ENCODE measurements at regions not wholly inside any gene's neighbourhood (a gene's known extent, or its start where the extent isn't known, plus 50 kb on each side); places are given as distances from the start of the nearest gene placed in this dataset.

DNA sequence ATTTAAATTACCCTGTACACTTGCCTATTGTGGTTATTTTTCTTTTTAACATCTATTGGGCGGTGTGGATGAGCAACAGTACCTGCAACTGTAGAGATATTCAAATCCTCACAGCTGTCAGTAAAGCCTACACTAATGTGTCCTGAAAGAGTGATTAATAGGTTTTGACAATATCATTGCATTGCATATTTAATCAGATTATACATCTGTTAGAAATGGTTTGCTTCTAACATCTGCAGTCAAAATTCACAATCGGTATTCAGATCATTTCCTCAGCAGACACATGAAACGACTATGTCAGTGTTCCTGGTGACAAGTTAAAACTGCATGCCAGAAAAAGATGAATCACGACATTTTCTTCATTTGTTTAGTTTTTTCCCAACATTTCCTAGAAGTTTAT is 254.6 kb upstream of the EPHA5 start:
- no peak for DNase-seq
- H3K36me3 Mint-ChIP-seq, result no peaks in the 10 kb centered on the region
- CTCF ChIA-PET, result no interaction called here
- H3K27me3 Mint-ChIP-seq, result no peaks in the 10 kb centered on the region
- no peaks in the 10 kb centered on the region for H3K4me1 Mint-ChIP-seq
- H3K4me3 Mint-ChIP-seq, result no peak overlapping the region
- no peak overlapping the region for H3K27ac Mint-ChIP-seq
- peaks cover 1% of the 10 kb centered on the region for H3K9me3 Mint-ChIP-seq

GRCh38 chr4:65923616-65924015 is 253.3 kb upstream of the EPHA5 start:
- DNase-seq, result no peak
- H3K4me3 Mint-ChIP-seq, result no peak overlapping the region
- no peaks in the 10 kb centered on the region for H3K27me3 Mint-ChIP-seq
- H3K27ac Mint-ChIP-seq, result no peak overlapping the region
- no peaks in the 10 kb centered on the region for H3K4me1 Mint-ChIP-seq
- H3K36me3 Mint-ChIP-seq, result no peaks in the 10 kb centered on the region
- H3K9me3 Mint-ChIP-seq, result peaks cover 1% of the 10 kb centered on the region
- CTCF ChIA-PET, result no interaction called here

GRCh38 chr4:65921180-65921579 is 250.9 kb upstream of the EPHA5 start:
- Mint-ChIP-seq H3K27ac (no peak overlapping the region), H3K4me1 (no peaks in the 10 kb centered on the region), H3K36me3 (no peaks in the 10 kb centered on the region), H3K27me3 (no peaks in the 10 kb centered on the region), H3K4me3 (no peak overlapping the region), H3K9me3 (peaks cover 4% of the 10 kb centered on the region)
- no peak for DNase-seq
- CTCF ChIA-PET, result no interaction called here

- Mint-ChIP-seq H3K27ac (no peak overlapping the region), H3K36me3 (no peaks in the 10 kb centered on the region), H3K4me3 (no peak overlapping the region), H3K4me1 (no peaks in the 10 kb centered on the region), H3K27me3 (no peaks in the 10 kb centered on the region), H3K9me3 (peaks cover 4% of the 10 kb centered on the region)
- CTCF ChIA-PET, result no interaction called here
- DNase-seq, result no peak
Measured at GRCh38 chr4:65918872-65919271, 248.6 kb upstream of the EPHA5 start.

DNA sequence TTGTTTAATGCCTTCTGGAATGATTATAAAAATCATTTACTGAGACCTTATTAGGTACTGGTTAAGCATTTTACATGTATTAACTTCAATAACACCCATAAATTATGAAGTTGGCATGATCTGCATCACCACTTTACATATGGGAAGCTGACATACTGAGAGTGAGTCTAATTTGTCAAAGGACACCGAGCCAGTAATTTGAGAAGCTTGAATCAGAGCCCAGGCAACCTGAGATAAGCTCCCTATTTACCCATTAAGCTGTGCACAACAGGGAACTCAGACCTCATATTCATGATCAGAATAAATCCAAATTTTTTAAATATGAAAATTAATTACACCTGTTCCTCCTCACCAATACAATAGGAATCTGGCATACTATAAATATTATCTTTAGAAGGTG is 247.9 kb upstream of the EPHA5 start:
- no peaks in the 10 kb centered on the region for H3K4me1 Mint-ChIP-seq
- no peak for DNase-seq

DNA sequence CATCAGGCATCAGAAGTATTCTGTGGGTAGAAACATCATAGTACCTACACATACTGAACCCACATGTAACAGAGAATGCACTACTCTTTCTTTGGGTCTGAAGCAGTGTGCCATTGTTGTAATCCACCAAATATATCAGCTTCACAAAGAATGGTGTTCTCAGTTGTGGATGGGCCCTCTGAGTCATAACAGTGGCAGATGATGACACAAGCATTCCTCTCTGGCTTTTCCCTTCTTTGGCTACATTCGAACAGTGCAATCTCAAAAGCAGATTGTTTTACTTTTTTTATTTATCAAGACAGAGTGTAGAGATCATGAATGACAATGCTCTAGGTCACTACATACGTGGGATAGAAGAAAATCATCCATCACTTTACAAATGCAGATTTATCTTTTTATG is 247.2 kb upstream of the EPHA5 start:
- Mint-ChIP-seq H3K36me3 (no peaks in the 10 kb centered on the region), H3K4me1 (no peaks in the 10 kb centered on the region)
- CTCF ChIA-PET, result no interaction called here

More for the DNA sequence above, 247.9 kb upstream of the EPHA5 start:
- CTCF ChIA-PET, result no interaction called here
- Mint-ChIP-seq H3K36me3 (no peaks in the 10 kb centered on the region), H3K27me3 (no peaks in the 10 kb centered on the region), H3K4me3 (no peak overlapping the region), H3K27ac (no peak overlapping the region), H3K9me3 (peaks cover 4% of the 10 kb centered on the region)

GRCh38 chr4:65911720-65912119 is 241.4 kb upstream of the EPHA5 start:
- H3K4me1 Mint-ChIP-seq, result no peaks in the 10 kb centered on the region
- H3K4me3 Mint-ChIP-seq, result no peak overlapping the region
- no peaks in the 10 kb centered on the region for H3K27me3 Mint-ChIP-seq
- no peaks in the 10 kb centered on the region for H3K9me3 Mint-ChIP-seq
- no peak for DNase-seq
- H3K27ac Mint-ChIP-seq, result no peak overlapping the region
- H3K36me3 Mint-ChIP-seq, result no peaks in the 10 kb centered on the region
- CTCF ChIA-PET, result no interaction called here

More for the DNA sequence above, 247.2 kb upstream of the EPHA5 start:
- Mint-ChIP-seq H3K27me3 (no peaks in the 10 kb centered on the region), H3K4me3 (no peak overlapping the region), H3K9me3 (peaks cover 4% of the 10 kb centered on the region), H3K27ac (no peak overlapping the region)
- no peak for DNase-seq

DNA sequence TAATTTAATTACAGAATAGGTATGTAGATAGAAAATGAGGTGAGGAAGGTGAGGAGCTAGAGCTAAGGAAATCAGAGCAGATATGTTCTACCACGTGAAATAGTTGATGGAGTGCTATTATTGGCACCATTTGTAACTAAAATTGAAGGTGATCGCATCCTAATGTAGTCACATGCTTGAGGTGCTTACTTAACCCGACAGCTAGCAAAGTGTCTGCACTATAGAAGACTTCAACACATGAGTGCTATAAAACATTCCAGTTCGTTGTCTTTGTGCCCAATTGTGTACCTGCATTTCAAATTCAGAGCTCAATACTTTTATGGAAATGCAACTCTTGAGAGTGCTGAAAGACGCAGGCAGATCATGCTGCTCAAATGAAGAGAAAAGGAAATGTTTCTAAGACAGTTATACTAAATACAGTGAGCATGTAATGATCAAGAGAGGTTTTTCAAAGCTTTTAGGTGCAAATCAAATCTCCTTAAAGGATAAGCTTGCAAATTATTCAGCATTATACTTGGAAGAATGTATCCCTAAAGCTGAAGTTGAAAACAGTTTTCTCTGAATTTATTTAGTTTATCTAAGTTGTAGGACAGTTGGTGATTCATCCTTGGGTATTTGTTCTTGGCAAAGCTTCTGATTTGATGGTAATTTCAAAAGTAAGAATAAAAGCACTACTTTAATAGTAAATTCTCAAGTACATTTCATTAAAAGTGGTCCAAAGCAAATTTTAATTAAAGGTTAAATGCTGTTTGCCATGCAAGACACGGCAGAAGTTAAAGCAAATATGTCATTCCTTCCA is 223.9 kb upstream of the EPHA5 start:
- no peak for DNase-seq
- H3K36me3 Mint-ChIP-seq, result no peaks in the 10 kb centered on the region
- H3K4me1 Mint-ChIP-seq, result no peaks in the 10 kb centered on the region
- no peak overlapping the region for H3K4me3 Mint-ChIP-seq
- CTCF ChIA-PET, result interaction anchor here (0.9 kb wide), 1 partner anchor 11 kb away, joined by 3 read pairs; no protein-coding TSS in a partner anchor
- peaks cover 15% of the 10 kb centered on the region for H3K9me3 Mint-ChIP-seq
- H3K27ac Mint-ChIP-seq, result no peak overlapping the region
- no peaks in the 10 kb centered on the region for H3K27me3 Mint-ChIP-seq

DNA sequence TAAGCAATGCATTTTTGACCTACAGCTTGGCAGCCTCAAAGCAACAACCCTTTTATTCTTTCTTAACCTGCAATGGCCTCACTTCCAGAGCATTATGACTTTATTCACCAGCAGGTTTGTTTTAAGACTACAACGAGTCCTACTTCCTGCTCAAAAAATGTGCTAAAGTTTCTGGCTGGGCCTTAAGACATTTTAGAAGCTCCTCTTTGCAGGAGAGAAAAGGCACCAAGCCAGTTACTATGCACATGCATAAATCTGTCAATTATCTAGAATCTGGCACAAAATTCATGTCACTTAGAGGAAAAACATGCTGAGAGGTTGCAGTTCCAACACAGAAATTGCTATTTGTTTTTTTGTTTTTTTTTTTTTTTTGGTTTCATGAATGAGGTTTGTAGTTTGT is 223.0 kb upstream of the EPHA5 start:
- H3K27me3 Mint-ChIP-seq, result no peaks in the 10 kb centered on the region
- H3K27ac Mint-ChIP-seq, result no peak overlapping the region
- H3K4me3 Mint-ChIP-seq, result no peak overlapping the region
- H3K4me1 Mint-ChIP-seq, result no peaks in the 10 kb centered on the region
- DNase-seq, result no peak
- peaks cover 11% of the 10 kb centered on the region for H3K9me3 Mint-ChIP-seq
- H3K36me3 Mint-ChIP-seq, result no peaks in the 10 kb centered on the region
- CTCF ChIA-PET, result interaction anchor here (0.9 kb wide), 1 partner anchor 12 kb away, joined by 3 read pairs; no protein-coding TSS in a partner anchor

GRCh38 chr4:65880594-65880993 is 210.3 kb upstream of the EPHA5 start:
- no peak for DNase-seq
- peaks cover 2% of the 10 kb centered on the region for H3K9me3 Mint-ChIP-seq
- H3K27ac Mint-ChIP-seq, result no peak overlapping the region
- no peaks in the 10 kb centered on the region for H3K27me3 Mint-ChIP-seq
- H3K4me3 Mint-ChIP-seq, result no peak overlapping the region
- CTCF ChIA-PET, result no interaction called here
- no peaks in the 10 kb centered on the region for H3K4me1 Mint-ChIP-seq
- no peaks in the 10 kb centered on the region for H3K36me3 Mint-ChIP-seq

DNA sequence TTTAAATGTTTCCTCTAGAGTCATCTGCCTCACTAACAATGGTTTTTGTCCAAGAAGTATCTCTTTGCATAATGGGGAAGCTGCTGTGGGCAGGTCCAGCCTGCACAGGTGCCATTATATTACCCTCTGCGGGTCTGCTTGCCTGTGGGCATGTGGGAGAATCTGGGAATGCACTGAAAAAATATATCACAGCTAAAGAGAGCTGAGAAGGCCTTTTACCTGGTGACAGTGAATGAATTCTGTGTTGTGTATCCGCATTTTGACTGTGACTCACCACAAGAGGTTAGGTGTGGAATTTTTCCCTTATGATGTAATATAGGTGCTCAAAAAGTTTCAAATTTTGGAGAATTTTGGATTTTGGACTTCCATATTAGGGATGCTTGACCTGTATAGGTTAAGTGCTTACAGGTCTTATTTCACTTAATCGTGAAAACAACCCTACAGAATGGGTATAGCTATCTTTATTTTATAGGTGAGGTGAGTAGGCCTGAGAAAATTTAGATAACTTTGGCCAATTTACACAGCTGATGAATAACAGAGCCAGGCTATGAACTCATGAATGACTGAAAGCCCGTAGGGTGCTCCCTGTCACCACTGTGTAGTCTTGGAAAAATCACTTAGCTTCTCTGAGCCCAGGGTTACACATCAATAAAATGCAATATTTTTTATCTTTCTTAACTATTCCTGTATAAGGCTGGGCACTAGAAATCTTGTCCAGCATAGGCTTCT is 198.0 kb upstream of the EPHA5 start:
- Mint-ChIP-seq H3K27me3 (no peaks in the 10 kb centered on the region), H3K9me3 (no peaks in the 10 kb centered on the region), H3K27ac (no peak overlapping the region), H3K4me3 (no peak overlapping the region), H3K4me1 (no peaks in the 10 kb centered on the region), H3K36me3 (no peaks in the 10 kb centered on the region)
- DNase-seq, result no peak
- CTCF ChIA-PET, result no interaction called here

- DNase-seq, result no peak
- no peaks in the 10 kb centered on the region for H3K9me3 Mint-ChIP-seq
- H3K27ac Mint-ChIP-seq, result no peak overlapping the region
- no peaks in the 10 kb centered on the region for H3K36me3 Mint-ChIP-seq
- H3K27me3 Mint-ChIP-seq, result no peaks in the 10 kb centered on the region
- CTCF ChIA-PET, result no interaction called here
- no peak overlapping the region for H3K4me3 Mint-ChIP-seq
- H3K4me1 Mint-ChIP-seq, result no peaks in the 10 kb centered on the region
Measured at GRCh38 chr4:65865489-65865888, 195.2 kb upstream of the EPHA5 start.

GRCh38 chr4:65861993-65862392 is 191.7 kb upstream of the EPHA5 start:
- CTCF ChIA-PET, result no interaction called here
- no peaks in the 10 kb centered on the region for H3K36me3 Mint-ChIP-seq
- no peaks in the 10 kb centered on the region for H3K9me3 Mint-ChIP-seq
- H3K4me1 Mint-ChIP-seq, result no peaks in the 10 kb centered on the region
- no peak overlapping the region for H3K4me3 Mint-ChIP-seq
- no peak overlapping the region for H3K27ac Mint-ChIP-seq
- no peak for DNase-seq
- H3K27me3 Mint-ChIP-seq, result no peaks in the 10 kb centered on the region

GRCh38 chr4:65845199-65845773 is 175.0 kb upstream of the EPHA5 start:
- CTCF ChIA-PET, result no interaction called here
- no peaks in the 10 kb centered on the region for H3K4me1 Mint-ChIP-seq
- H3K27me3 Mint-ChIP-seq, result no peaks in the 10 kb centered on the region
- H3K36me3 Mint-ChIP-seq, result no peaks in the 10 kb centered on the region
- H3K4me3 Mint-ChIP-seq, result no peak overlapping the region
- peaks cover 2% of the 10 kb centered on the region for H3K9me3 Mint-ChIP-seq
- DNase-seq, result no peak
- no peak overlapping the region for H3K27ac Mint-ChIP-seq

Data from activated naive CD4-positive, alpha-beta T cell treated with anti-CD3 and anti-CD28 coated beads, Interleukin-2, amount 10 ng/mL, durations not matched to agents 7 days and 5 days (primary cell).